ENCODE measurements at regions not wholly inside any gene's neighbourhood (a gene's known extent, or its start where the extent isn't known, plus 50 kb on each side); places are given as distances from the start of the nearest gene placed in this dataset.
A peak's percentile ranks its signal among the peaks of the same experiment; 100 is the strongest.

DNA sequence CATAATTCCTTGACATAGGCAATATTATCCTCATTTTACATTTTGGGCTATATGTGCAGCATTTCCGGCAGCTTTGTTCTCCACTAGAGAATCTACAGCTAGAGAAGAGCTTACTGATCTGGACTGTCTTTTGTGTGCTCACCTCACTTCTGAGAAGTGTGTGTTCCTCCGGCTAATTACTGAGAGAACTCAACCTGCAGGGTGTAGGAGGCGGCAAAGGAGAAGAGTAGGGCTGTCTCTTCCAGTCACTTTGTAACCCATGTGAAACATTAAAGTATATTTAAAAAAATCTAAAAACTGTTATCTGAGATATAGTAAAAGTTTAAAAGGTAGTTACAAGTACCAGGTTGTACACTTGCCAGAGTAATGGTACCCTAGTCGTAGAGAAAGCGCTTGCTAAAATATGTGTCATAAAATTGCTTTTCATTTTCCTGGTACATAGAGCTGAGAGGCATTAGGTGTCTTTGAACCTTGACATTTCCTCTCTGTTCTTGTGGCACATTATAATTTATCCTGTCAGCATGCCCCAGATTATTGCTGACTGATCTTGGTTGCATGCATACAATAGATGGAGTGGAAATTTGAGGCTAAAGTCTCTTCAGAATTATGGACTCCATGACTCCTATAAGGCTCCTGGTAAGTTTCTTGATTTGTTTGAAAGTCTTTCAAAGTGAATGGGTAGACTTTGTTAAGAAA lies 381.9 kb downstream of the LMO7 start:
- no peaks in the 10 kb centered on the region for H3K36me3 ChIP-seq
- H3K9me3 ChIP-seq, result no peaks in the 10 kb centered on the region
- no peak overlapping the region for H3K27ac ChIP-seq
- H3K4me1 ChIP-seq, result peaks cover 0 to 8% of the 10 kb centered on the region in 2 donors
- DNase-seq (ENCODE audit: low spot score), result no peak
- TF ChIP-seq, protein P1, sequence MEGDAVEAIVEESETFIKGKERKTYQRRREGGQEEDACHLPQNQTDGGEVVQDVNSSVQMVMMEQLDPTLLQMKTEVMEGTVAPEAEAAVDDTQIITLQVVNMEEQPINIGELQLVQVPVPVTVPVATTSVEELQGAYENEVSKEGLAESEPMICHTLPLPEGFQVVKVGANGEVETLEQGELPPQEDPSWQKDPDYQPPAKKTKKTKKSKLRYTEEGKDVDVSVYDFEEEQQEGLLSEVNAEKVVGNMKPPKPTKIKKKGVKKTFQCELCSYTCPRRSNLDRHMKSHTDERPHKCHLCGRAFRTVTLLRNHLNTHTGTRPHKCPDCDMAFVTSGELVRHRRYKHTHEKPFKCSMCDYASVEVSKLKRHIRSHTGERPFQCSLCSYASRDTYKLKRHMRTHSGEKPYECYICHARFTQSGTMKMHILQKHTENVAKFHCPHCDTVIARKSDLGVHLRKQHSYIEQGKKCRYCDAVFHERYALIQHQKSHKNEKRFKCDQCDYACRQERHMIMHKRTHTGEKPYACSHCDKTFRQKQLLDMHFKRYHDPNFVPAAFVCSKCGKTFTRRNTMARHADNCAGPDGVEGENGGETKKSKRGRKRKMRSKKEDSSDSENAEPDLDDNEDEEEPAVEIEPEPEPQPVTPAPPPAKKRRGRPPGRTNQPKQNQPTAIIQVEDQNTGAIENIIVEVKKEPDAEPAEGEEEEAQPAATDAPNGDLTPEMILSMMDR (IDR thresholded peaks at IDR 0.05), result no peak
- H3K27me3 ChIP-seq, result no peaks in the 10 kb centered on the region
- H3K4me3 ChIP-seq, result no peak overlapping the region

GRCh38 chr13:76016799-76017400 lies 380.8 kb downstream of the LMO7 start:
- TF ChIP-seq, protein P1 (IDR thresholded peaks at IDR 0.05), result peak in 1 of 2 donors; percentile 54
- no peaks in the 10 kb centered on the region for H3K27me3 ChIP-seq
- H3K36me3 ChIP-seq, result no peaks in the 10 kb centered on the region
- DNase-seq (ENCODE audit: low spot score), result no peak
- H3K27ac ChIP-seq, result no peak overlapping the region
- peaks cover 0 to 12% of the 10 kb centered on the region in 2 donors for H3K4me1 ChIP-seq
- H3K9me3 ChIP-seq, result no peaks in the 10 kb centered on the region
- H3K4me3 ChIP-seq, result no peak overlapping the region

- DNase-seq (ENCODE audit: low spot score), result no peak
- no peaks in the 10 kb centered on the region for H3K36me3 ChIP-seq
- H3K4me1 ChIP-seq, result peaks cover 0 to 15% of the 10 kb centered on the region in 2 donors
- TF ChIP-seq, protein P1 (IDR thresholded peaks at IDR 0.05), result no peak
- peak overlapping the region; percentile 10 to 62 for H3K27ac ChIP-seq
- no peaks in the 10 kb centered on the region for H3K27me3 ChIP-seq
- H3K9me3 ChIP-seq, result no peaks in the 10 kb centered on the region
- H3K4me3 ChIP-seq, result no peak overlapping the region
Observed at GRCh38 chr13:76014406-76015318, 378.5 kb downstream of the LMO7 start.

GRCh38 chr13:76012091-76012721 lies 376.1 kb downstream of the LMO7 start:
- Histone ChIP-seq H3K4me1 (peaks cover 0 to 15% of the 10 kb centered on the region in 2 donors), H3K27ac (peak overlapping the region in 1 of 2 donors; percentile 17), H3K36me3 (no peaks in the 10 kb centered on the region), H3K9me3 (no peaks in the 10 kb centered on the region), H3K27me3 (no peaks in the 10 kb centered on the region), H3K4me3 (no peak overlapping the region)
- TF ChIP-seq, protein P1 (IDR thresholded peaks at IDR 0.05), result no peak
- DNase-seq (ENCODE audit: low spot score), result no peak

DNA sequence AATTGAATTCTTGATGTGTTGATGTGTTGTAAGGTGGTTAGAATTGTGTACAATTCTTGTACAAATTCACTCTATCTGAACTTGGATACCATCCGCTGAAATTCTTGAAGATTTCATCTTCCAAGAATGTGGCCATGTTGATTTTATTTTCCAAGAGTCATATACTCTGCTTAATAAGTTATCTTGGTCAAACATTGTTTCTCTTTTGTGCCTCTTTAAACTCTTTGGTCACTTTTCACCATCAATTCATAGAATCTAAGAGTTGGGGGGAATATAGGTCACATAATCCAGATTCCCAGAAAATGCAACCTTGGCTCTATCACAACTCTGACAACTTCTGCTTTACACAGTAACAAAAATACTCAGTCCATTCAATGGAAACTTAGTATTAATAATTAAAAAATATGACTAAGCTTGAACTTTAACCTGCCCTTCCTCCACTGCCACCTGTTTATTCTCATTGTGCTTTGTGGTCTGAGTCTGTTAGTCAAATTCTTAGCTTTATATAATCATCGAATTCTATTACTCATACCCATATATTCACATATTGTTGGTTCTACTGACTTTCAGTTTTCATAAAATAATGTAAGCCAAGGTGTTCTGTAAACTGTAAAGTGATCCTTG lies 373.2 kb downstream of the LMO7 start:
- Histone ChIP-seq H3K4me1 (peaks cover 0 to 21% of the 10 kb centered on the region in 2 donors), H3K27ac (no peak overlapping the region), H3K27me3 (no peaks in the 10 kb centered on the region), H3K4me3 (no peak overlapping the region), H3K36me3 (no peaks in the 10 kb centered on the region), H3K9me3 (no peaks in the 10 kb centered on the region)
- no peak for DNase-seq (ENCODE audit: low spot score)
- TF ChIP-seq, protein P1 (IDR thresholded peaks at IDR 0.05), result no peak

Measured in right atrium auricular region (tissue), 2 donors.